ENCODE measurements at regions not wholly inside any gene's neighbourhood (a gene's known extent, or its start where the extent isn't known, plus 50 kb on each side); places are given as distances from the start of the nearest gene placed in this dataset.
A peak's percentile ranks its signal among the peaks of the same experiment; 100 is the strongest.

DNA sequence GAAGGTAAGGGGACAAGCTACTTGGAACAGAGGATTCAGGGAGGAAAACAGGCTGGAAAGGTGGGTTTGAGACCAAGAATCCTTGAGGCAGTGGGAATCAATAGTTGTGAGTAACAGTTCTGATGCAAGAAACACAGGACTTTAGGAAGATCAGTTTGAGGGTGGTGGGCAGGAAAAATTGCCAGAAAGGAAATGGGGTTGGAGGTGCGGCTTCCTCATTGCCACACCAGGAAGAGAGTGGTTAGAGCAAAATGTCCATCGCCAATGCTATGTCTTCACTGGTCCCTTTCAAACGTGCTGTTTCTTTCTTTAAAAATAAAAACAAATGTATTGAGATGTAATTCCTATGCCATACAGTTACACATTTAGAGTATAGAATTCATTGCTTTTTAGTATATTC, 57.1 kb upstream of the NOCT start (continued):
- TF ChIP-seq CREB5 (CRISPR knock-in tag; IDR thresholded peaks at IDR 0.05; ENCODE audit: low read depth) (no peak), TOX (CRISPR knock-in tag; IDR thresholded peaks at IDR 0.05; ENCODE audit: borderline replicate concordance) (no peak), PATZ1 (CRISPR knock-in tag; IDR thresholded peaks at IDR 0.05; ENCODE audit: borderline replicate concordance) (no peak), ARNTL (CRISPR knock-in tag; IDR thresholded peaks at IDR 0.05; ENCODE audit: borderline replicate concordance, low read depth) (no peak)

DNA sequence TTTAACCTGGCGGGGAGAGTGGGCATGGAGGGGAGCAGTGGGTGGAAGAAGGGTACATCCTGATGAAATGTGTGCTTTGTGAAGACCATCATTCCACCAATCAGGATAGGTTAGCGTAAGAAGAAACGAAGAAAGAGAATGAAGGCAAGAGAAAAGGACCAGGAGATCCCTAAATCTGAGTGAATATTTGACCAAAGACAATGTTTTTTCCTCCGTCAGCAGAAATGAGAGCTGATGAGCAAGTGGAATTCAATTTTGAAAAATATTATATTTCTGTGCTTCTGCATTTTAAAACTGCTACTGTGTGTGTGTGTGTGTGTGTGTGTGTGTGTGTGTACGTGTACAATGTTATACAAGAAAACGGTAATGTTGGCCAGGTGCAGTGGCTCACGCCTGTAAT, 58.3 kb upstream of the NOCT start:
- no peak for ATAC-seq
- TF ChIP-seq, protein P1, sequence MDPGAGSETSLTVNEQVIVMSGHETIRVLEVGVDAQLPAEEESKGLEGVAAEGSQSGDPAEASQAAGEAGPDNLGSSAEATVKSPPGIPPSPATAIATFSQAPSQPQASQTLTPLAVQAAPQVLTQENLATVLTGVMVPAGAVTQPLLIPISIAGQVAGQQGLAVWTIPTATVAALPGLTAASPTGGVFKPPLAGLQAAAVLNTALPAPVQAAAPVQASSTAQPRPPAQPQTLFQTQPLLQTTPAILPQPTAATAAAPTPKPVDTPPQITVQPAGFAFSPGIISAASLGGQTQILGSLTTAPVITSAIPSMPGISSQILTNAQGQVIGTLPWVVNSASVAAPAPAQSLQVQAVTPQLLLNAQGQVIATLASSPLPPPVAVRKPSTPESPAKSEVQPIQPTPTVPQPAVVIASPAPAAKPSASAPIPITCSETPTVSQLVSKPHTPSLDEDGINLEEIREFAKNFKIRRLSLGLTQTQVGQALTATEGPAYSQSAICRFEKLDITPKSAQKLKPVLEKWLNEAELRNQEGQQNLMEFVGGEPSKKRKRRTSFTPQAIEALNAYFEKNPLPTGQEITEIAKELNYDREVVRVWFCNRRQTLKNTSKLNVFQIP (CRISPR knock-in tag; IDR thresholded peaks at IDR 0.05; ENCODE audit: borderline replicate concordance, low read depth): no peak
- no peak for TF ChIP-seq ZFP3 (CRISPR knock-in tag; IDR thresholded peaks at IDR 0.05)
- TF ChIP-seq ESRRG (CRISPR knock-in tag; IDR thresholded peaks at IDR 0.05): no peak
- no peak for TF ChIP-seq BACH2 (CRISPR knock-in tag; IDR thresholded peaks at IDR 0.05; ENCODE audit: borderline replicate concordance)
- no peak for TF ChIP-seq RARB (CRISPR knock-in tag; IDR thresholded peaks at IDR 0.05)
- no peak for TF ChIP-seq TOX (CRISPR knock-in tag; IDR thresholded peaks at IDR 0.05; ENCODE audit: borderline replicate concordance)
- TF ChIP-seq ZNF70 (CRISPR knock-in tag; IDR thresholded peaks at IDR 0.05): no peak
- TF ChIP-seq OSR1 (CRISPR knock-in tag; IDR thresholded peaks at IDR 0.05): no peak
- TF ChIP-seq SNAI2 (CRISPR knock-in tag; IDR thresholded peaks at IDR 0.05): no peak
- no peak for TF ChIP-seq PATZ1 (CRISPR knock-in tag; IDR thresholded peaks at IDR 0.05; ENCODE audit: borderline replicate concordance)
- no peak for TF ChIP-seq TCF4 (CRISPR knock-in tag; IDR thresholded peaks at IDR 0.05; ENCODE audit: borderline replicate concordance)
- no peak for TF ChIP-seq GLIS3 (CRISPR knock-in tag; IDR thresholded peaks at IDR 0.05)
- no peak for TF ChIP-seq ARNTL (CRISPR knock-in tag; IDR thresholded peaks at IDR 0.05; ENCODE audit: borderline replicate concordance, low read depth)
- TF ChIP-seq ISL1 (CRISPR knock-in tag; IDR thresholded peaks at IDR 0.05): no peak
- TF ChIP-seq, protein P2, sequence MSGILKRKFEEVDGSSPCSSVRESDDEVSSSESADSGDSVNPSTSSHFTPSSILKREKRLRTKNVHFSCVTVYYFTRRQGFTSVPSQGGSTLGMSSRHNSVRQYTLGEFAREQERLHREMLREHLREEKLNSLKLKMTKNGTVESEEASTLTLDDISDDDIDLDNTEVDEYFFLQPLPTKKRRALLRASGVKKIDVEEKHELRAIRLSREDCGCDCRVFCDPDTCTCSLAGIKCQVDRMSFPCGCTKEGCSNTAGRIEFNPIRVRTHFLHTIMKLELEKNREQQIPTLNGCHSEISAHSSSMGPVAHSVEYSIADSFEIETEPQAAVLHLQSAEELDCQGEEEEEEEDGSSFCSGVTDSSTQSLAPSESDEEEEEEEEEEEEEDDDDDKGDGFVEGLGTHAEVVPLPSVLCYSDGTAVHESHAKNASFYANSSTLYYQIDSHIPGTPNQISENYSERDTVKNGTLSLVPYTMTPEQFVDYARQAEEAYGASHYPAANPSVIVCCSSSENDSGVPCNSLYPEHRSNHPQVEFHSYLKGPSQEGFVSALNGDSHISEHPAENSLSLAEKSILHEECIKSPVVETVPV (CRISPR knock-in tag; IDR thresholded peaks at IDR 0.05): no peak
- no peak for TF ChIP-seq CSDC2 (CRISPR knock-in tag; IDR thresholded peaks at IDR 0.05)
- no peak for TF ChIP-seq ZFP30 (CRISPR knock-in tag; IDR thresholded peaks at IDR 0.05)
- TF ChIP-seq CREB5 (CRISPR knock-in tag; IDR thresholded peaks at IDR 0.05; ENCODE audit: low read depth): no peak
- TF ChIP-seq ZNF565 (CRISPR knock-in tag; conservative IDR thresholded peaks at IDR 0.05; ENCODE audit: low read depth): no peak
- TF ChIP-seq PPARA (CRISPR knock-in tag; IDR thresholded peaks at IDR 0.05; ENCODE audit: borderline replicate concordance): no peak

DNA sequence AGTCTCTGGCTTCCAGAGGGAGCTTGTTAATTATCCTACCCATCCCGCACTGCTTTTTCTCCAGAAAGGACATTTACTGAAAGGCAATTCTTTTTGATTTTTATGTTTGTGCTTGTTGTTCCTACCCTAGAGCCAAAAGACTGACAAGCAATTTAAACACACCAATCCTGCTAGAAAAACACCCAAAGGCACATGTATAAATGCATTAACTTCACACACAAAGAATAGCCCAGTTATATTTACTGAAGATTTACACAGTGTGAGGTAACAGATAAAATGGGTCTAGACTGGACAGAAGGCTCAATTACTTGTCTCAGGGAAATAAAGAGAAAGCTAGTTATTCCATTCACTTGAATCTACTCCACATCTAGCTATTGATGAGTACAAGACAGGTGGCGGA, 61.2 kb upstream of the NOCT start:
- ATAC-seq: peak; percentile 14; the same call in 1 of the 3 replicates
- no peak for TF ChIP-seq ZFP3 (CRISPR knock-in tag; IDR thresholded peaks at IDR 0.05)
- TF ChIP-seq ISL1 (CRISPR knock-in tag; IDR thresholded peaks at IDR 0.05): no peak
- no peak for TF ChIP-seq GLIS3 (CRISPR knock-in tag; IDR thresholded peaks at IDR 0.05)
- TF ChIP-seq OSR1 (CRISPR knock-in tag; IDR thresholded peaks at IDR 0.05): no peak
- no peak for TF ChIP-seq ZNF565 (CRISPR knock-in tag; conservative IDR thresholded peaks at IDR 0.05; ENCODE audit: low read depth)
- TF ChIP-seq PATZ1 (CRISPR knock-in tag; IDR thresholded peaks at IDR 0.05; ENCODE audit: borderline replicate concordance): no peak
- TF ChIP-seq TSHZ2 (CRISPR knock-in tag; IDR thresholded peaks at IDR 0.05): no peak
- no peak for TF ChIP-seq CREB5 (CRISPR knock-in tag; IDR thresholded peaks at IDR 0.05; ENCODE audit: low read depth)
- no peak for TF ChIP-seq RARB (CRISPR knock-in tag; IDR thresholded peaks at IDR 0.05)
- TF ChIP-seq ESRRG (CRISPR knock-in tag; IDR thresholded peaks at IDR 0.05): no peak
- no peak for TF ChIP-seq TCF4 (CRISPR knock-in tag; IDR thresholded peaks at IDR 0.05; ENCODE audit: borderline replicate concordance)

Data from SK-N-SH treated with all-trans-retinoic acid at 6 μM for 48 hours (cell line).